Cardiac fibroblast (primary cell): ENCODE measurements at regions not wholly inside any gene's neighbourhood (a gene's known extent, or its start where the extent isn't known, plus 50 kb on each side); places are given as distances from the start of the nearest gene placed in this dataset.

Source experiments
- DNase-seq, 2 donors: peaks; one replicate each; pipeline versions ENCODE4 v3.0.0 to v3.0.0-alpha.2; 2010; ENCODE audit warnings: low read depth in 2 of 2
- H3K4me3 ChIP-seq, 2 donors: replicated peaks in 1 of 2; 1 replicate in 1 of 2; 2 replicates in 1 of 2; pipeline ENCODE4 v1.5.1; 2011; ENCODE audit warnings: low read depth in 2 of 2, low read length in 2 of 2, mild to moderate bottlenecking in 2 of 2, moderate library complexity in 1 of 2
- CTCF ChIP-seq: IDR thresholded peaks from one replicate; pipeline ENCODE4 v1.5.1; 2011; ENCODE audit warnings: low read depth, mild to moderate bottlenecking, low read length, inconsistent platforms

- TF ChIP-seq CTCF, result no peak
- no peak for DNase-seq
- no peak overlapping the region for H3K4me3 ChIP-seq
Observed at GRCh38 chr15:62841269-62841628, 201.3 kb upstream of the TPM1 start.

GRCh38 chr15:62841891-62842559 lies 200.5 kb upstream of the TPM1 start:
- H3K4me3 ChIP-seq, result no peak overlapping the region
- TF ChIP-seq CTCF, result no peak
- DNase-seq, result no peak

GRCh38 chr15:62843311-62843710 lies 199.2 kb upstream of the TPM1 start:
- no peak overlapping the region for H3K4me3 ChIP-seq
- no peak for TF ChIP-seq CTCF
- DNase-seq, result no peak

GRCh38 chr15:62844564-62845240 lies 197.8 kb upstream of the TPM1 start:
- DNase-seq, result no peak
- TF ChIP-seq CTCF, result no peak
- no peak overlapping the region for H3K4me3 ChIP-seq

GRCh38 chr15:62845241-62846126 lies 197.1 kb upstream of the TPM1 start:
- DNase-seq, result peak in 1 of 2 donors; percentile 50
- no peak for TF ChIP-seq CTCF
- no peak overlapping the region for H3K4me3 ChIP-seq

- no peak for TF ChIP-seq CTCF
- no peak for DNase-seq
- H3K4me3 ChIP-seq, result no peak overlapping the region
Observed at GRCh38 chr15:62846131-62846804, 196.3 kb upstream of the TPM1 start.
